K562 (cell line): ENCODE measurements at regions not wholly inside any gene's neighbourhood (a gene's known extent, or its start where the extent isn't known, plus 50 kb on each side); places are given as distances from the start of the nearest gene placed in this dataset.

ENCODE experiments used
- ARHGAP35 ChIP-seq: fragments of 450-650 bp; IDR thresholded peaks from 2 replicates; pipeline ENCODE4 v1.6.1; 2018; ENCODE audit not compliant: partially characterized antibody
- CHD7 ChIP-seq: fragments of 200-600 bp; sonication (generic); IDR thresholded peaks from one replicate; pipeline ENCODE4 v1.6.1; 2012; ENCODE audit warnings: mild to moderate bottlenecking, low read depth, low read length, inconsistent platforms
- CTCFL ChIP-seq: IDR thresholded peaks from 2 replicates; pipeline ENCODE4 v1.6.1; 2011; ENCODE audit warnings: borderline replicate concordance, low read depth, mild to moderate bottlenecking, moderate library complexity, low read length; ENCODE audit not compliant: insufficient read depth, poor library complexity, severe bottlenecking
- ETS2 ChIP-seq: IDR thresholded peaks from 2 replicates; pipeline ENCODE4 v1.6.1; 2016; ENCODE audit warnings: borderline replicate concordance, missing genetic modification characterization, mild to moderate bottlenecking, moderate library complexity, missing compliant biosample characterization; ENCODE audit not compliant: poor library complexity, severe bottlenecking
- FOXP1 ChIP-seq: sonication (generic); formaldehyde crosslinking; IDR thresholded peaks from 2 replicates; pipeline ENCODE4 v1.8.0; 2022; ENCODE audit warnings: mild to moderate bottlenecking, missing genetic modification reagents
- L3MBTL2 ChIP-seq: fragments of 450-650 bp; IDR thresholded peaks from 2 replicates; pipeline ENCODE4 v1.6.1; 2016; ENCODE audit warnings: mild to moderate bottlenecking, moderate library complexity
- PHF21A ChIP-seq: fragments of 450-650 bp; IDR thresholded peaks from 2 replicates; pipeline ENCODE4 v1.6.1; 2017; ENCODE audit warnings: low read depth, borderline replicate concordance
- SUPT5H ChIP-seq: fragments of 450-650 bp; IDR thresholded peaks from 2 replicates; pipeline ENCODE4 v1.6.1; 2016
- ZBTB9 ChIP-seq: fragments of 450-650 bp; formaldehyde crosslinking; IDR thresholded peaks from 2 replicates; pipeline ENCODE4 v1.4.0; 2020; ENCODE audit warnings: mild to moderate bottlenecking, moderate library complexity
- ZFPM2 ChIP-seq: fragments of 250-450 bp; sonication (Bioruptor Pico); IDR thresholded peaks from 2 replicates; pipeline ENCODE4 v1.5.1; 2022; ENCODE audit warnings: mild to moderate bottlenecking
- ZNF263 ChIP-seq: sonication (generic); formaldehyde crosslinking; IDR thresholded peaks from 2 replicates; pipeline ENCODE4 v1.8.0; 2022; ENCODE audit warnings: mild to moderate bottlenecking, missing genetic modification reagents, borderline replicate concordance
- ZNF583 ChIP-seq: fragments of 250-450 bp; sonication (Bioruptor Pico); IDR thresholded peaks from 2 replicates; pipeline ENCODE4 v1.4.0; 2020

GRCh38 chr2:64751286-64752260, 97.9 kb upstream of the SERTAD2 start (continued):
- TF ChIP-seq FOXP1 (CRISPR knock-in tag): no peak
- no peak for TF ChIP-seq ARHGAP35
- TF ChIP-seq ZBTB9 (CRISPR knock-in tag): 0 out of 2 replicates have a peak, but pooled peaks have one; percentile 64
- TF ChIP-seq CTCFL: peak; percentile 28
- TF ChIP-seq SUPT5H: peak; percentile 60; the same call in 1 of the 2 replicates
- TF ChIP-seq ZFPM2: no peak
- no peak for TF ChIP-seq ETS2 (tag)
- TF ChIP-seq ZNF583 (CRISPR knock-in tag): no peak
- peak; percentile 89; the same call in 1 of the 2 replicates for TF ChIP-seq PHF21A
- no peak for TF ChIP-seq CHD7
- peak; percentile 49 for TF ChIP-seq L3MBTL2
- peak; percentile 71; the same call in 1 of the 2 replicates for TF ChIP-seq ZNF263
